RPMI7951 (cell line): ENCODE measurements at regions not wholly inside any gene's neighbourhood (a gene's known extent, or its start where the extent isn't known, plus 50 kb on each side); places are given as distances from the start of the nearest gene placed in this dataset.
"Not testable (repeated sequence)": the region's sequence is repeated elsewhere in the genome, so short reads cannot be mapped to it uniquely, and the experiment has no call there.

Experiments used
- DNase-seq: peaks from one replicate; pipeline ENCODE4 v3.0.0-alpha.2; 2012; ENCODE audit warnings: low read depth

DNA sequence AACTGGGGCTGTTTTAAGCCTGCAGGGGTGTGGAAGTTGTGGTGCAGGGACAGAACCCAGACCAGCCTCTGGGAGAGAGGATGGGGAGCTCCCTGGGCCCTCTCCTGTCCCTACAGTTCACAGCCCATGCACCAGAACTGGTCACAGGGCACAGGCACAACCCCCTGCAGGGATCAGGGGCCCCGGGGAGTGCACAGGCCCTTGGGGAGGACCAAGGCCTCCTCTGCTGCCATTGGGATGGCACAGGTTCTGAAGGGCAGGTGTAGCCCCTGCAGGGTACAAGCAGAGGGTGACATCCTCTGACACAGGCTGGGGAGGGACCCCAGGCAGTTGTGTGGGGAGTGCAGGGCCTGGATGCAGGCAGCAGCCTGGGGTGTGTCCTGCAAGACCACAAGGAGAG, 66.4 kb upstream of the SFSWAP start:
- no peak for DNase-seq

DNA sequence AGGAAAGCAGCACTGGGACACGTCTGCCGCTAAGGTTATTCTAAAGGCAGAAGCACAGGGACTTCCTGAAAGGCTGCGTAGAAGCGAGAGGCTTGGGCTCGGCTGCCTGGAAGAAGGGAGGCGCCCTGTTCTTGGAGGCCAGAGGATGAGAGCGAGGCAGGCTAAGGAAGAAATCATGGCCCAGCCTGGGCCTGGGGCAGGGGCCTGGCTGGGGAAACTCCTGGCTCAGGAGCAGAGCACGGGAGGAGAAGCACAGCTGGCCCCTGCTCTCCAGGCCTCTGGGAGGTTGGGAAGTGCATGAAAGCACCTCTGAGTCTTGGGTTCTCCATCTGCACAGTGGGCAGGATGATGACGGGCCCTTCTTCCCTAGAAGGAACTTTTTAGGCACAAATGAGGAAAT, 66.0 kb upstream of the SFSWAP start:
- not testable (repeated sequence) for DNase-seq

- not testable (repeated sequence) for DNase-seq
These were observed 65.3 kb upstream of the SFSWAP start for GRCh38 chr12:131645557-131645956.

DNA sequence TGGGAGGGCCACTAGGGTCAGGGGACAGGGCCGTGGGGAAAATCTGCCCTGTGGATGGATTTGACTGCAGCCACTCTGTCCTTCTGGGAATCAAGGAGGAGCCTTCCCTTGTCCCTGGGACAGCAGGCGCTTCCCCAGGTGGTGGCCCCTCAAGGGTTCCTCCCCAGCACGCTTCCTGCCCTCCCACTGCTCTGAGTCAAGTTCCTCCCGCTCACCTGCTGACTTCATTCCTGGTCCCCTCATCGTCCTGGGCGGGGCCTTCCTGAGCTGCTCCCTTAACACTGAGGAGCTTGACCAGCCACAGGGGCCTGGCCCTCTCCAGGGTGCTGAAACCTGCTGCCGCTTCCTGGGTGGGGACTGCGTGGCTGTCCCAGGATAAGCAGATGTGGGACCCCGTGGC, 64.4 kb upstream of the SFSWAP start:
- not testable (repeated sequence) for DNase-seq

- no peak for DNase-seq
These were observed 63.2 kb upstream of the SFSWAP start for GRCh38 chr12:131647667-131648066.

- not testable (repeated sequence) for DNase-seq
These were observed 55.3 kb upstream of the SFSWAP start for GRCh38 chr12:131655469-131656174.

GRCh38 chr12:131656796-131657195, 54.1 kb upstream of the SFSWAP start:
- not testable (repeated sequence) for DNase-seq

DNA sequence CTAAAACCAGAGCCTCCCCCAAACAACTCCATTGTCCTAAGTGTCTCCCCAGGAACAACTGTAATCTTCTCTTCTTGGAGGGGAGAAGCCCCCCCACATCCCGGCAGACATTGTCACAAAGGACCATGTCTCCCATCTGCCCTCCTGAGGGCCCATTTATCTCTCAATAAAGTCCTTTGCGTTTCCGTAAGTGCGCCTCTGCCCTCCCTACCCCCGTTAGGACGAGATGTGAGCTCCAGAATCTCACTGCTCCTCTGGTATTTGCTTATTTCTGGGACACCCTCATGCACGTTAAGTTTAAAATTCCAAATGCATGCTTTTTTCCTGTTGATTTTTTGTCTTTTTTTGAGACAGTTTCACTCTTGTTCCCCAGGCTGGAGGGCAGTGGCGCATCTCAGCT, 52.3 kb upstream of the SFSWAP start:
- DNase-seq: not testable (repeated sequence)

GRCh38 chr12:131659484-131659883, 51.4 kb upstream of the SFSWAP start:
- not testable (repeated sequence) for DNase-seq

- not testable (repeated sequence) for DNase-seq
These were observed 50.9 kb upstream of the SFSWAP start for GRCh38 chr12:131659976-131660375.

GRCh38 chr12:131660401-131660800, 50.5 kb upstream of the SFSWAP start:
- DNase-seq: not testable (repeated sequence)
